IMR-90 (cell line): ENCODE measurements at regions not wholly inside any gene's neighbourhood (a gene's known extent, or its start where the extent isn't known, plus 50 kb on each side); places are given as distances from the start of the nearest gene placed in this dataset.

ENCODE experiments used
- ATAC-seq: fragments of 200-7000 bp; cut with Tn5 transposase; 2 replicates; pipeline ENCODE4 v1.9.1; 2020; ENCODE audit warnings: low read depth, mild to moderate bottlenecking, moderate library complexity
- BruUV-seq: library from RNA; stranded (reverse); fragments of 400-500 nt; replicated peaks from 2 replicates; lab custom pipeline; 2021; lab: Mats Ljungman, UMichigan
- CTCF ChIA-PET: fragments of 300-600 bp; formaldehyde crosslinking; extraction: SDS; loops from one replicate; lab custom pipeline; 2021; ENCODE audit warnings: antibody characterized with exemption; lab: Yijun Ruan, JAX
- POLR2A ChIA-PET: fragments of 300-600 bp; sonication (Branson Sonifier 250); formaldehyde crosslinking; loops from one replicate; lab custom pipeline; 2022; ENCODE audit warnings: antibody characterized with exemption; ENCODE audit not compliant: unreplicated experiment; lab: Charles Lee
- DNase-seq: peaks from one replicate; pipeline ENCODE4 v3.0.0; 2013
- H2AFZ ChIP-seq: replicated peaks from 2 replicates; pipeline ENCODE3; 2013; ENCODE audit warnings: low read length, mild to moderate bottlenecking; ENCODE audit not compliant: poor library complexity
- H2AK5ac ChIP-seq: 2 replicates; pipeline ENCODE4 v1.6.1; 2013; ENCODE audit warnings: low read depth, low read length, inconsistent platforms
- H2AK9ac ChIP-seq: replicated peaks from 2 replicates; pipeline ENCODE3; 2013; ENCODE audit warnings: mild to moderate bottlenecking, low read depth, low read length, moderate library complexity; ENCODE audit not compliant: poor library complexity
- H2BK120ac ChIP-seq: 2 replicates; pipeline ENCODE4 v1.6.1; 2013; ENCODE audit warnings: low read depth, low read length, inconsistent platforms
- H2BK15ac ChIP-seq: 3 replicates; pipeline ENCODE4 v1.6.1; 2013; ENCODE audit warnings: low read depth, low read length, inconsistent platforms
- H2BK20ac ChIP-seq: 2 replicates; pipeline ENCODE4 v1.6.1; 2013; ENCODE audit warnings: low read depth, mild to moderate bottlenecking, inconsistent platforms, low read length, moderate library complexity
- H2BK5ac ChIP-seq: 2 replicates; pipeline ENCODE4 v1.6.1; 2013; ENCODE audit warnings: mild to moderate bottlenecking, low read depth, low read length, inconsistent platforms; ENCODE audit not compliant: poor library complexity, severe bottlenecking
- H3K14ac ChIP-seq: replicated peaks from 2 replicates; pipeline ENCODE4 v1.6.1; 2013; ENCODE audit warnings: low read depth, low read length, inconsistent platforms
- H3K18ac ChIP-seq: 2 replicates; pipeline ENCODE4 v1.6.1; 2013; ENCODE audit warnings: low read depth, low read length, control low read depth
- H3K23ac ChIP-seq: 2 replicates; pipeline ENCODE4 v1.6.1; 2013; ENCODE audit warnings: low read depth, low read length, inconsistent platforms
- H3K27ac ChIP-seq: 2 replicates; pipeline ENCODE4 v1.5.1; 2013; ENCODE audit warnings: mild to moderate bottlenecking, control low read depth, low read length; ENCODE audit not compliant: insufficient read depth
- H3K27me3 ChIP-seq: 2 replicates; pipeline ENCODE4 v1.6.1; 2013; ENCODE audit warnings: low read length; ENCODE audit not compliant: control insufficient read depth, insufficient read depth
- H3K36me3 ChIP-seq: 2 replicates; pipeline ENCODE4 v1.6.1; 2013; ENCODE audit warnings: low read length, mixed read lengths; ENCODE audit not compliant: control insufficient read depth, insufficient read depth
- H3K4ac ChIP-seq: 2 replicates; pipeline ENCODE4 v1.6.1; 2013; ENCODE audit warnings: low read depth, low read length, inconsistent platforms
- H3K4me1 ChIP-seq: 2 replicates; pipeline ENCODE4 v1.6.1; 2013; ENCODE audit warnings: low read length, mixed read lengths; ENCODE audit not compliant: control insufficient read depth, insufficient read depth
- H3K4me2 ChIP-seq: 2 replicates; pipeline ENCODE4 v1.6.1; 2013; ENCODE audit warnings: low read depth, mild to moderate bottlenecking, control low read depth, low read length, moderate library complexity
- H3K4me3 ChIP-seq: 2 replicates; pipeline ENCODE4 v1.5.1; 2013; ENCODE audit warnings: low read depth, mild to moderate bottlenecking, control low read depth, low read length, moderate library complexity; ENCODE audit not compliant: insufficient read depth
- H3K56ac ChIP-seq: 2 replicates; pipeline ENCODE4 v1.6.1; 2013; ENCODE audit warnings: low read length, inconsistent platforms; ENCODE audit not compliant: insufficient read depth; ENCODE audit errors: extremely low read depth
- H3K79me1 ChIP-seq, 2 experiments: 2 replicates each; pipeline ENCODE4 v1.6.1; 2013; ENCODE audit warnings: low read length in 2 of 2, inconsistent platforms in 1 of 2, low read depth in 1 of 2
- H3K9ac ChIP-seq: 2 replicates; pipeline ENCODE4 v1.6.1; 2013; ENCODE audit warnings: low read depth, low read length, control low read depth
- H3K9me1 ChIP-seq: 2 replicates; pipeline ENCODE4 v1.6.1; 2013; ENCODE audit warnings: low read length, inconsistent platforms; ENCODE audit not compliant: insufficient read depth
- H3K9me3 ChIP-seq: 2 replicates; pipeline ENCODE4 v1.6.1; 2013; ENCODE audit warnings: low read length; ENCODE audit not compliant: control insufficient read depth, insufficient read depth
- H4K20me1 ChIP-seq: 2 replicates; pipeline ENCODE4 v1.6.1; 2013; ENCODE audit warnings: low read length, inconsistent platforms; ENCODE audit not compliant: insufficient read depth
- H4K5ac ChIP-seq: 2 replicates; pipeline ENCODE4 v1.6.1; 2013; ENCODE audit warnings: mild to moderate bottlenecking, low read depth, low read length, control low read depth
- H4K8ac ChIP-seq, 2 experiments: 2 replicates each; pipeline ENCODE4 v1.6.1; 2013; ENCODE audit warnings: low read depth in 2 of 2, low read length in 2 of 2, control low read depth in 1 of 2, inconsistent platforms in 1 of 2
- H4K91ac ChIP-seq: 2 replicates; pipeline ENCODE4 v1.6.1; 2013; ENCODE audit warnings: low read depth, low read length, inconsistent platforms; ENCODE audit not compliant: insufficient read depth
- BHLHE40 ChIP-seq: fragments of 150-350 bp; IDR thresholded peaks from 2 replicates; pipeline ENCODE4 v1.6.1; 2016; ENCODE audit warnings: mild to moderate bottlenecking, low read depth, low read length
- CEBPB ChIP-seq: IDR thresholded peaks from 2 replicates; pipeline ENCODE4 v1.6.1; 2012; ENCODE audit warnings: low read depth, low read length, improper control_type of control experiment
- CHD1 ChIP-seq: IDR thresholded peaks from 2 replicates; pipeline ENCODE4 v1.6.1; 2012; ENCODE audit warnings: low read depth, low read length, improper control_type of control experiment
- FOS ChIP-seq: fragments of 150-350 bp; IDR thresholded peaks from 2 replicates; pipeline ENCODE4 v1.6.1; 2016; ENCODE audit warnings: low read depth, low read length
- MAFK ChIP-seq: IDR thresholded peaks from 2 replicates; pipeline ENCODE4 v1.6.1; 2012; ENCODE audit warnings: low read depth, low read length, improper control_type of control experiment
- NFE2L2 ChIP-seq: fragments of 150-350 bp; IDR thresholded peaks from 2 replicates; pipeline ENCODE4 v1.6.1; 2016; ENCODE audit warnings: low read depth, mild to moderate bottlenecking, low read length
- POLR2A ChIP-seq: IDR thresholded peaks from 2 replicates; pipeline ENCODE4 v1.6.1; 2012; ENCODE audit warnings: mild to moderate bottlenecking, low read depth, low read length
- RFX5 ChIP-seq: IDR thresholded peaks from 2 replicates; pipeline ENCODE4 v1.8.0; 2012; ENCODE audit warnings: low read depth, mild to moderate bottlenecking, low read length, moderate library complexity
- SMC3 ChIP-seq: fragments of 150-350 bp; IDR thresholded peaks from 2 replicates; pipeline ENCODE4 v1.6.1; 2016; ENCODE audit warnings: low read depth, mild to moderate bottlenecking, antibody characterized with exemption, low read length, moderate library complexity
- WGBS, 2 experiments: methylation state at CpG; one replicate each; pipeline versions ENCODE4 v1.1.5 to v1.1.7; 2013; ENCODE audit warnings: missing lambda C conversion rate in 2 of 2; ENCODE audit not compliant: insufficient read length in 1 of 2; ENCODE audit errors: extremely low coverage in 2 of 2; 5-methylcytosine and 5-hydroxymethylcytosine counted together
- dilution Hi-C: fragments of 300-500 bp; cut with HindIII; formaldehyde crosslinking; loops from one replicate; pipeline ENCODE4 v1.14.3; 2018; ENCODE audit warnings: low sequenced_read_pairs; ENCODE audit not compliant: unreplicated experiment
- in situ Hi-C: fragments of 300-500 bp; cut with MboI; formaldehyde crosslinking; loops from 3 replicates; pipeline ENCODE4 v1.14.3; 2019; ENCODE audit warnings: low sequenced_read_pairs, inconsistent platforms, mixed read lengths
- intact Hi-C: fragments of 100-400 bp; cut with micrococcal nuclease; formaldehyde crosslinking; loops from 2 replicates; pipeline ENCODE4 v1.10.0; 2022
- TF ChIP-seq, protein P1 (sequence below): fragments of 150-350 bp; IDR thresholded peaks from 2 replicates; pipeline ENCODE4 v1.6.1; 2016; ENCODE audit warnings: low read depth, mild to moderate bottlenecking, low read length, moderate library complexity, borderline replicate concordance
- TF ChIP-seq, protein P2 (sequence below): fragments of 150-350 bp; IDR thresholded peaks from 2 replicates; pipeline ENCODE4 v1.6.1; 2017; ENCODE audit warnings: mild to moderate bottlenecking, antibody characterized with exemption, low read length, low read depth

GRCh38 chr5:125199373-125199772 lies 452.9 kb upstream of the ZNF608 start:
- ATAC-seq (no peak), DNase-seq (no peak)
- no CpG with 5 or more reads among the region's 2 CpGs for WGBS, 2 experiments
- H3K4me3 ChIP-seq, result no peak overlapping the region
- dilution Hi-C loops (no loop called here), in situ Hi-C loops (no loop called here), intact Hi-C loops (no loop called here)
- H3K9ac ChIP-seq, result no peak overlapping the region
- H2BK5ac ChIP-seq, result no peak overlapping the region
- no peaks in the 10 kb centered on the region for H3K9me3 ChIP-seq
- TF ChIP-seq POLR2A (no peak), MAFK (no peak), CHD1 (no peak), NFE2L2 (no peak), CEBPB (no peak), BHLHE40 (no peak), RFX5 (no peak), FOS (no peak), SMC3 (no peak)
- TF ChIP-seq, protein P1, sequence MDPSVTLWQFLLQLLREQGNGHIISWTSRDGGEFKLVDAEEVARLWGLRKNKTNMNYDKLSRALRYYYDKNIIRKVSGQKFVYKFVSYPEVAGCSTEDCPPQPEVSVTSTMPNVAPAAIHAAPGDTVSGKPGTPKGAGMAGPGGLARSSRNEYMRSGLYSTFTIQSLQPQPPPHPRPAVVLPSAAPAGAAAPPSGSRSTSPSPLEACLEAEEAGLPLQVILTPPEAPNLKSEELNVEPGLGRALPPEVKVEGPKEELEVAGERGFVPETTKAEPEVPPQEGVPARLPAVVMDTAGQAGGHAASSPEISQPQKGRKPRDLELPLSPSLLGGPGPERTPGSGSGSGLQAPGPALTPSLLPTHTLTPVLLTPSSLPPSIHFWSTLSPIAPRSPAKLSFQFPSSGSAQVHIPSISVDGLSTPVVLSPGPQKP, result no peak
- TF ChIP-seq, protein P2, sequence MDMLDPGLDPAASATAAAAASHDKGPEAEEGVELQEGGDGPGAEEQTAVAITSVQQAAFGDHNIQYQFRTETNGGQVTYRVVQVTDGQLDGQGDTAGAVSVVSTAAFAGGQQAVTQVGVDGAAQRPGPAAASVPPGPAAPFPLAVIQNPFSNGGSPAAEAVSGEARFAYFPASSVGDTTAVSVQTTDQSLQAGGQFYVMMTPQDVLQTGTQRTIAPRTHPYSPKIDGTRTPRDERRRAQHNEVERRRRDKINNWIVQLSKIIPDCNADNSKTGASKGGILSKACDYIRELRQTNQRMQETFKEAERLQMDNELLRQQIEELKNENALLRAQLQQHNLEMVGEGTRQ, result no peak
- H4K91ac ChIP-seq, result no peak overlapping the region
- no peak overlapping the region for H2BK15ac ChIP-seq
- no peak overlapping the region for H3K27ac ChIP-seq
- H3K4me1 ChIP-seq, result peaks cover 5% of the 10 kb centered on the region
- H3K36me3 ChIP-seq, result no peaks in the 10 kb centered on the region
- no peak overlapping the region for H3K14ac ChIP-seq
- no peaks in the 10 kb centered on the region for H3K27me3 ChIP-seq
- no peak overlapping the region for H4K8ac ChIP-seq
- H2BK20ac ChIP-seq, result no peak overlapping the region
- BruUV-seq, result no TSS peak
- H3K18ac ChIP-seq, result no peak overlapping the region
- H3K56ac ChIP-seq, result no peak overlapping the region
- no peaks in the 10 kb centered on the region for H3K79me1 ChIP-seq
- H3K4ac ChIP-seq, result no peak overlapping the region
- H3K23ac ChIP-seq, result no peak overlapping the region
- H2AK5ac ChIP-seq, result no peak overlapping the region
- H4K5ac ChIP-seq, result no peak overlapping the region
- ChIA-PET CTCF (interaction anchor here (1.0 kb wide), 1 partner anchor 28 kb away, joined by 3 read pairs; no protein-coding TSS in a partner anchor), POLR2A (no interaction called here)
- H2AFZ ChIP-seq, result no peak overlapping the region
- no peaks in the 10 kb centered on the region for H4K20me1 ChIP-seq
- no peaks in the 10 kb centered on the region for H3K9me1 ChIP-seq
- no peak overlapping the region for H2AK9ac ChIP-seq
- no peak overlapping the region for H3K4me2 ChIP-seq
- no peak overlapping the region for H2BK120ac ChIP-seq
